Superior temporal gyrus (tissue), 1 donor: ENCODE measurements at regions not wholly inside any gene's neighbourhood (a gene's known extent, or its start where the extent isn't known, plus 50 kb on each side); places are given as distances from the start of the nearest gene placed in this dataset.
"Not testable (repeated sequence)": the region's sequence is repeated elsewhere in the genome, so short reads cannot be mapped to it uniquely, and the experiment has no call there.

Experiments used
- DNase-seq: peaks from one replicate; pipeline ENCODE4 v3.0.0-alpha.2; 2016; ENCODE audit errors: extremely low spot score

DNA sequence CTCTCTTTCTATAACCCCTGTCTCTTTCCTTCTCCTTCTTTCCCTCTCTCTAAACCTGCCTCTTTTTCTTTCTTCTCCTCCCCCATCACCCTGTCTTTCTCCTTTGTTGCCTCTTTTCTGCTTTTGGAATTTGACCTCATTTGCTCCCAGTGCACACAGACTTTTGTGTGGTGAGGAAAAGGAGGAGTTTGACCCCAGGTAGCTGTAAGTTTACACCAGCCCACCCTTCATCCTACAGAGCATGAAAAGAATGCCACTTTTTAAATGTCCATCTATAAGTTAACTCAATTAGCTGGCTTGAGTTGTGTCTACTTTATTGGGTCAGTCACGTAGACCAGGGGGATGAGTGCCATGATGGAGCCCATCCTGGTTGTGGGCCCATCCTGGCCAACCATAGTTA is 146.8 kb upstream of the SLC38A2 start:
- DNase-seq: no peak

DNA sequence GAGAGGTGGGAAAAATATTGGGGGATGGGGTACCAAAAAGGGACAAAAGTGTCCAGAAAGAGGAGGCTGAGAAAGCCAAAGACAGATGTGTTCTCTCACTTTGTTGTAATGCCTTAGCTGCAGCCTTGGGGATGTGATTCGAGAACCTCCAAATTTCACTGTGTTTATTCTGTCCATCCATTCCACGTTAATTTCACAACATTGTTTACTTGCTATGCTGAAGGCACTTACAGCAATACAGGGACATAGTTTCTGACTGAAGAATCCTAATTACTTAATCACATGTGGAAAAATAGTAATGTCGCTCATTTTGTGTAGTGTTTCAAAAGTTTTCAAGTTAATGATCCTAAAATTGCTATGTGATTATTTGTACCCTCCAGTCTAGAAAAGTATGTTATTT is 146.2 kb upstream of the SLC38A2 start:
- DNase-seq: no peak

DNA sequence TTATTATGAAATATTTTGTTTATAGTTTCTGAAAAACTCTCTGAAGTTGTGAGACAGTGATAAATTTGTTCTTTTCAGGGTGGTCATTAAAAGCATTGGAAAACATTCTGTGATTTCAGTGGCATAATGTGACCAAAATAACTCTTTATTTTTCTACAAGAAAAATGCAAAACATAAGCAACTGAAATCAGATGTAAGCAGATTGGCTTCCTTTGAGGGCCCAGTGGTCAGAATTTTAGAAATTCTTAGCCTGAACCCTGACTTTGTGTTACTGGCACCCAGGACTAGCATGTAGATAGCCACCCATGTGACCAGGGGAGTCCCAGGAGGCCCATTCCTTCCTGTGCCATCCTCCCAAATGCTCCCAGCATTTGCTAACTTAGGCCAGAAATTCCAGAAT is 145.6 kb upstream of the SLC38A2 start:
- no peak for DNase-seq

DNA sequence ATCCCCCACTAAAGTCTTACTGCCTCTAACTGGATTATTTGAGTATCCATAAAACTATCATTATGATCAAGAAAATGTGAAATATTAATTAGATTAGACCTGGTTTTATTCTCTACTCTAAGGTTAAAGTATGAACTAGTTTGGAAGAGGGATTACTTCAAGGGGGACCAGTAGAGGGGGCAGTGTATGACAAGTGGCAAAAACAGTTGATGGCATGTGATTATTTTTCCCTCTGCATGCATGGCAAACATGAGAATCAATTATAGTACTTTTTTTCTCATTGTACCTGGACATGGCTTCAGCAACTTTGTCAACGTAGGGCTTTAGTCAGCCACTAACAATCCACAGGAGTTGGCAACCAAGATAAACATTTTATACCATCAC is 145.0 kb upstream of the SLC38A2 start:
- DNase-seq: no peak

DNA sequence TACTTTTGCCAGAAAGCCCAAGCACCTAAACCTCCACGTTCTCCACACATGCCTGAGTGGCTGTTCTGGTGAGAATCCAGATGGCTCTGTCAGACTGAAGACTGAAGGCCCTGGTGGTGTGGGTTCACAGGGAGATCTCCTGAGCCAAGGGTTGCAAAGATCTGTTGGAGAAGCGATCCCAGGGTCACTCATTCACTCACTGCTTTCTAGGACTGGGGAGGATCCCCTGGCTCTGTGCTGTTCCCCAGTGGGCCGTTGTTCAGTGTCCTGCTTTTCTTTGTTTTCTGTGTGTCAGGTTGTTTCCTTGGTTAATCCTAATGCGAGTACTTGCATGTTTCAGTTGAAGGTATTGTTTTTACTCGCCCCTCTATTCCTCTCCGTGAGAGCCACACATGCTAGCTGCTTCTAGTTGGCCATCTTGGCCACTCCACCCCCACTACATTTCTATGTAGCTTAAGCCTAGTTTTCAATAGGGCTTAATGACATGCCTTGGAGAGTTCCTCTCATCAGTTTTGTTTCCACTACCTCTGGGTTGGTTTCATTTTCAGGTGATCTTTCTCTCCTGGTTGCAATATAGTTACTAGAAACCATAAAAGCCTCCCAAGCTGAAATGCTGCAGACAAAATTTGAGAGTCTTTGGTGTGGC is 144.5 kb upstream of the SLC38A2 start:
- DNase-seq: no peak

DNA sequence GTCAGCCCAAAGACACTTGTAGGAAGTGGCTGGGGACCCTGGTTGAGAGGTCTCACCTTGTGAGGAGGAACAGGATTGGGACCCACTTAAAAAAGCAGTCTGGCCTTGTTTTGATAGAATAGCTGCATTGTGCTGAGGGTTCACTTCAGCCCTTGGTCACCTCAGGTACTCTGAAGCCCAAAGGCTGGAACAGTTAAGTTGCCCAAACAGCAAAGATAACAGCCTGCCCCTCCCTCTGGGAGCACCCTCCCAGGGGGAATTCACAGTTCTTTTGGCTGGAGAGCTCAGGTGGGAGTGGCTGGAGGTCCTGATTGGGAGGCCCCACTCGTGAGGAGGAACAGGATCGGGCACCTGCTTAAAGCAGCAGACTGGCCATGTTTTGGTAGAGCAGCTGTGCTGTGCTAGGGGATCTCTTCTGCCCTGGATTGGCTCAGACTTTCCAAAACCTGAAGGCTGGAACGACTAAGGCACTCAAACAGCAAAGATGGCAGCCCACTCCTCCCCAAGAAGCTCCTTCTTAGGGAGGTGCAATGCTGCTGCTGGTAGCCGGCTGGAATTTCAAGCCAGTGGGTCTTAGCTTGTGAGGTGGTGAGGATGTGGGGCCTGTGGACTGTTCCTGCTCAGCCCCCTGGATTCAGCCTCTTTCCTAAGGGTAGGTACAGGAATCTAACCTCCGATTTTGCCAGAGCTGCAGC is 143.8 kb upstream of the SLC38A2 start:
- DNase-seq: no peak

DNA sequence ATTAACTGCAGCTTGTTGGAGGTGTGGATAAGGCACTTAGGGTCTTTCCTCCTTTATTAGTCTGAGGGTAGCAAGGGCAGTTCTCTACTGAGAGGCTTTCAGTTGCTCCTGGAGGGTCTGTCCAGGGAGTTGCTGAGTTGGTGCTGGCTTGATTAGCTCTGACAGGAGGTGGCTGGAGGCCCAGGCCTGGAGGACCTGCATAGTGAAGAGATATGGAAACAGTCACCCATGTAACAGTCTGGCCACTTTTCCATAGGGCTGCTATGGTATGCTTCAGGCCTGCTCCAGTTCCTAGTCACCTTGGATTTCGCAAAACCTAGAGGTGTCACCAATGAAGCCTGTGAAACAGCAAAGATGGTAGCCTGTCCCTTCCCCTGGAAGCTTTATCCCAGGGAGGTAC is 143.3 kb upstream of the SLC38A2 start:
- no peak for DNase-seq

DNA sequence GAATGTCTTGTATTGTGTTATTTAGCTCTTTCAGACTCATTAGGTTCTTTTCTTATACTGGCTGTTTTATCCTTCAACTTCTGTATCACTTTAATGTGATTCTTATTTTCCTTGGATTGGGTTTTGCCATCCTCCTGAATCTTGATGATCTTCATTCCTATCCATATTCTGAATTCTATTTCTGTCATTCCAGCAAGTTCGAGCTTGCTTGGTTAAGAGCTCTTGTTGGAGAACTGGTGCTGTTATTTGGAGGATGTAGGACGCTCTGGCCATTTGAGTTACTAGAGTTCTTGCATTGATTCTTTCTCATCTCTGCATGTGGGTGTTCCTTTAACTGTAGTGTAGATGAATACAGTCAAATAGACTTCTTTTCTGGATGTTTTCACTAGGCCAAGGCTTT is 142.3 kb upstream of the SLC38A2 start:
- DNase-seq: no peak

DNA sequence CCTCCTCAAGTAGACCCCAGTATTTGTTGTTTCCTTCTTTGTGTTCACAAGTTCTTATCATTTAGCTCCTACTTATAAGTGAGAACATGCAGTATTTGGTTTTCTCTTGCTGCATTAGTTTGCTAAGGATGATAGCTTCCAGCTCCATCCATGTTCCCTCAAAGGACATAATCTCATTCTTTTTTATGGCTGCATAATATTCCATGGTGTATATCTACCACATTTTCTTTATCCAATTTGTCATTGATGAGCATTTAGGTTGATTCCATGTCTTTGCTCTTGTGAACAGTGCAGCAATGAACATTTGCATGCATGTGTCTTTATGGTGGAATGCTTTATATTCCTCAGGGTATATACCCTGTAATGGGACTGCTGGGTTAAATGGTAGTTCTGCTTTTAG is 137.7 kb upstream of the SLC38A2 start:
- not testable (repeated sequence) for DNase-seq

DNA sequence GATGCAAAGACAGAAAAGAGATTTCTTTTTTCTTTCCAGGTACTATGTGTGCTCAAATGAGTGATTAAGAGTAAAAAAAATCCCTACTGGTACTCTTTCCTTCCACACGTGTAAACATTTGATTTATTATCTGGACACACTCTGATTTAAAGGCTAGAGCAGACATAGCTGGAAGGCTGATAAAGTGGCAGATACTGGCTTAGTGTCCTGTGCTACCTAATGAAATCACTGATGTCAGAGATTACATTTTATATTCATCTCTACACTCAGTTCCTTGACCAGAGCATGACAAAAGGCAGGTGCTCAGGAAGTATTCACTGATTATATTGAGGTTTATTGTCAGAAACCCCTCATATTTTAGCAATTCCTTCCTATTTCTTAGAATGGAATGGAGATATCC is 136.6 kb upstream of the SLC38A2 start:
- no peak for DNase-seq

DNA sequence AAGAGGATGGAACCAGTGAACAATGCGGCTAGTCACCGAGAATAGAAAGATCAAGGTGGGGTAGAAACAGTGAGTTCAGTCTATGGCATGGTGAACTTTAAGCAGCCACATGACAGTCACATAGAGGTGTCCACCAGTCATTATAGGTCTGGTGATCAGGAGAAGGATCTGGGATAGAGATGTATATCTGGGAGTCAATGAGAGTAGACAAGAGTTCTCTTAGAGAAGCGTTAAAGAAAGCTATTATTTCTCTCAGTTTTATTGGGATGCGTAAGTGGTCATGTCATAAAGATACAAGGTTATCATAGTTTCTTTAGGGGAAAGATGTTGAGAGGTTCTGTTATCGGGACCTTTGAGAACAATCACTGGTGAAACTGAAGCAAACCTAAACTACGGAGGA is 136.1 kb upstream of the SLC38A2 start:
- no peak for DNase-seq

DNA sequence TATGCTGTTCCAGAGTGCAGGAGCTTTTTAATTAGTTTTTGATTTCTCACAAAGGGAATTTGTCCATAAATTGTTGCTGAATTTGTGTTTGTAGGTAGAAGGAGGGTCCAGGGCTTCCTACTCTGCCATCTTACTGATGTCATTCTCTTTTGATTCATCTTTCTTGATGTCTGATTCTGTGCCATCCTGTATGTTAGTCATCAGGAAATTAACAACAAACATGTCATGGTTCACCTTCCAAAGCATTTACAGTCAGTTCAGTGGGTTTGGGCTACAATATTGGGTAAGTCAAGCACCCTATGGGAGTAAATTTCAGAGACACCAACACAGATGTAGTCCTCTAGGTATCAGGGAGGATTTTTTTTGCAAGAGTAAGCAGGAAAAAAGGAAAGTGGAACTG is 135.2 kb upstream of the SLC38A2 start:
- DNase-seq: no peak

DNA sequence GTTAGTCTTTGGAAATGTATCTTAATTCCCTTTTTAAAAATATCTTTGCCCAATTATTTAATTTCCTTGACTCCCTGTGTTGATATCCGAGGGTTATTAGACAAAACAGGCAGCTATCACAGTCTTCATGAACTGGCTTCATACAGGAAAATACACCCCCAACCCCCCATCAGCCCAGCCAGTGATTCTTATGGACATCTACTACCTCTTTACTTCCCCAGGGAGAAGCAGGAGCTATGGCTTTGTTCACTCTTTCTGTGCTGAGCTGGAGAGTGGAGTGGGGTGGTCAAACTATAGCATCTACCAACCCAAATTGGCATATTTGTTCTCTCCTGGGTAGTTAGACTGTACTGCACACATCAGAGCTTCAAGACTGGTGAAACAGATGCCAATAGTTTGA is 134.4 kb upstream of the SLC38A2 start:
- no peak for DNase-seq

DNA sequence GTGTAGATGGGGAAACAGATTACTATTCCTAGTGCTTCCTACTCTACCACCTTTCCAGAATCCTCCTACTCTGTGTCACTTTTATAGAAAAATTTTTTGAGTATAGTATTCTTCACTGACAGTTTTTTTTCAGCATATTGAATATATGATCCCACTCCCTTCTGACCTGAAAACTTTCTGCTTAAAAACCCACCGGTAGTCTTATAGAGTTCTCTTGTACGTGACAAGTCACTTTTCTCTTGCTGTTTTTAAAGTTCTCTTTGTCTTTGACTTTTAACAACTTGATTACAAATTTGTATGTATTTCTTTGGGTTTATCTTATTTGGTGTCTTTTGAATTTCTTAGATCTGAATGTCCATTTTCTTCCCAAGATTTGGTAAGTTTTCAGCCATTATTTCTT is 133.6 kb upstream of the SLC38A2 start:
- no peak for DNase-seq

DNA sequence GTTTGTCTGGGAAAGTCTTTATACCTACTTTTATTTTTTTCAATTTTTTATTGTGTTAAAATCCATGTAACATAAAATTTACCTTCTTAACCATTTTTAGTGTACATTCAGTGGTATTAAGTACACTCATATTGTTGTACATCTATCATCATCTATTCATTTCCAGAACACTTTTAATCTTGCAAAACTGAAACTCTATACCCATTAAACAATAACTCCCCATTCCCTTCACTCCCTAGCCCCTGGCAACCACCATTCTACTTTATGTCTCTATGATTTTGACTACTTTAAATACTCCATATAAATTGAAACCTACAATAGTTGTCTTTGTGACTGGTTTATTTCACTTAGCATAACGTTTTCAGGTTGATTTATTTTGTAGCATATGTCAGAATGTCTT is 131.9 kb upstream of the SLC38A2 start:
- DNase-seq: no peak

DNA sequence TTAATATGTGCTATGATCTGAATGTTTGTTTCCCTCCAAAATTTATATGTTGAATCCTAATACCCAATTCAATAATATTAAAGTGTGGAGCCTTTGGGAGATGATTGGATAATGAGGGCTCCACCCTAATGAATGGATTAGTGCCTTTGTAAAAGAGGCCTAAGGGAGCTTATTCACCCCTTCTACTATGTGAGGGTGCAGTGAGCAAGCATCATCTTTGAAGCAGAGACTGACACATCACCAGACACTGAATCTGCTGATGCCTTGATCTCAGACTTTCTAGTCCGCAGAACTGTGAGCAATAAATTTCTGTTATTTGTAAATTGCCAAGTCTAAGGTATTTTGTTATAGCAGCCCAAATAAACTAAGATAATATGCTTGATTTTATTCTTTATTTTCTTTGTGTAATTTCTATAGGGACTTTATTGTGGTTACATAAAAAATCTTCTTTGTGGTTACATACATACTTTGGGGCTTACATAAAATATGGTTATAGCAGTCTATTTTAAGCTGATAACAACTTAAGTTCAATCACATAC is 131.1 kb upstream of the SLC38A2 start:
- no peak for DNase-seq

DNA sequence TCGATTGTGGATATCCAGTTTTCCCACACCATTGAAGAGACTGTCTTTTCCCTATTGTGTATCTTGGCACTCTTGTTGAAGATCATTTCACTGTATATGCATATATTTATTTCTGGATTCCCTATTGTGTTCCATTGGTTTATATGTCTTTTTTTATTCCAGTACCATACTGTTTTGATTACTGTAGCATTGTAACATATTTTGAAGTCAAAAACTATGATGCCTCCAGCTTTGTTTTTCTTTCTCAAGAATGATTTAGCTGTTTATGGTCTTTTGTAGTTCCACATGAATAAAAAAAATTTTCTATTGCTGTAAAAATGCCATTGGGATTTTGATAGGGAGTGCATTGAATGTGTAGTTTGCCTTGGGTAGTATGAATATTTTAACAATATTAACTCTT is 128.1 kb upstream of the SLC38A2 start:
- no peak for DNase-seq

DNA sequence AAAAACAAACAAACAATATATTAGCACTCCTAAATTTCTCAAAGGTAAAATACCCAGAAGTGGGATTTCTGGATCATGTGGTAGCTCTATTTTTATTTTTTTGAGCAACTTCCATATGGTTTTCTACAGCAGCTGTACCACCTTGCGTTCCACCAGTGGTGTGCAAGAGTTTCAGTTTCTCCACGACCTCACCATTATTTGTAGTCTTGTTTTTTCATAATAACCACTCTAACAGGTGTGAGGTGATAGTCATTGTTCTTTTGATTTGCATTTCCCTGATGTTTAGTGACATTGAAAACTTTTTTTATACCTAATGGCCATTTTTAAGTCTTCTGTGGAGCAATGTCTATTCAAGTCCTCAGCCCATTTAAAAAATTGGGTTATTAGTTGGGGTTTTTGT is 127.3 kb upstream of the SLC38A2 start:
- no peak for DNase-seq

DNA sequence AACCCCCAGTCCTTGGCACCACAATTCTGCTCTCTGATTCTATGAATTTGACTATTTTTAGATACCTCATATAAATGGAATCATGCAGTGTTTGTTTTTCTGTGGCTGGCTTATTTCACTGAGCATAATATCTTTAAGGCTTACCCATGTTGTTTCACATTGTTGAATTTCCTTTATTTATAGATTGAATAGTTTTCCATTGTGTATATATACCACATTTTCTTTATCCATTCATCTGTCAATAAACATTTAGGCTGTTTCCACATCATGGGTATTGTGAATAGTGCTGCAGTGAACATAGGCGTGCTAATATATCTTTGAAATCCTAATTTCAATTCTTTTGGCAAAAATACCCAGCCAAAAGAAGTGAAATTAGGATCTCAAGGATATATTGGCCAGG is 126.7 kb upstream of the SLC38A2 start:
- DNase-seq: no peak

DNA sequence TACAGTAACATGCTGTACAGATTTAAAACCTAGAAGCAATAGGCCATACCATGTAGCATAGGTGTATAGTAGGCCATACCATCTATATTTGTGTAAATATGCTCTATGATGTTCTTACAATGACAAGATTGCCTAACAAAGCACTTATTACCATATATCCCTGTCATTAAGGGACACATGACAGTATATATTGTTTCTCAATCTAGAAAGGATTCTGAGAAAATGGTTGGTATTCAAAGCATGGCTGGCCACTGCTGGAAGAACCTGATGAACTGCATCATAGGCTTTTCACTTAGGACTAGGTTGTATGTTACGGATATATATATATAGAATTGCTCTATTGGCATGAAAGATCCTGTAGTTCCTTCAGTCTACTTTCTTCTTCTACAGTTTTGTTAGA is 125.2 kb upstream of the SLC38A2 start:
- no peak for DNase-seq

DNA sequence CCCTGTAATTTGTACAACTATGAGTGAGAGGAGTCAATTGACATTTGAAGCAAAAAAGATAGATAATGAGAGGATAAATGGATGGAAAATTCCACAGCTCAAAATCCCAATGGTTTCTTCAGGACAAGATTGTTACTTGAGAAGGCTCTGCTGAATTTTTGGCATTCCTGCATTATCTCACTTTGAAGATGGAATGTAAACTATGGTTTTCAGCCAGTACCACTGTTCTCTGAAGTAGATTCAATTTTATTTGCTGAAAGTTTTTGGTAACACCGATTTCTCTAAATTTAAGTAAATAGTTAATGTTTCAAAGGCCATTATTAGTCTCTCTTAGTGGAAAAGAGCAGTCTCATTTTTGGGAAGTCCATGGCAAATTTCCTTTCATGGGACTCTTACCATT is 121.9 kb upstream of the SLC38A2 start:
- no peak for DNase-seq

DNA sequence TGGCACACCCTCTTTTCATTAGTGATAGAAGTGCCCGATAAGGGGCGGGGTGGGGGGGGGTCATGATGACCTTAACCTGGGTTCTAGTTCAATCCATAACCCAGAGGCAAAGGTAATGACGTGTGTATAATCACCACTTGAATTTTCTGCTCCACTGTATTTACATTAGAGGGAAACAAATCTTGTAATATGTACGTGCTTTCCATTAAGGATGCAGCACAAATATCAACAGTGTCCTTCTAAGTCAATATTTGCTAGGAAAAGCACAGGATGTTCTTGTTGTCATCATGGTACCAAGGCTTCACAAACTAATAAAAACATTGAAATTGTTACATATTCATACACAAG is 121.2 kb upstream of the SLC38A2 start:
- DNase-seq: no peak

DNA sequence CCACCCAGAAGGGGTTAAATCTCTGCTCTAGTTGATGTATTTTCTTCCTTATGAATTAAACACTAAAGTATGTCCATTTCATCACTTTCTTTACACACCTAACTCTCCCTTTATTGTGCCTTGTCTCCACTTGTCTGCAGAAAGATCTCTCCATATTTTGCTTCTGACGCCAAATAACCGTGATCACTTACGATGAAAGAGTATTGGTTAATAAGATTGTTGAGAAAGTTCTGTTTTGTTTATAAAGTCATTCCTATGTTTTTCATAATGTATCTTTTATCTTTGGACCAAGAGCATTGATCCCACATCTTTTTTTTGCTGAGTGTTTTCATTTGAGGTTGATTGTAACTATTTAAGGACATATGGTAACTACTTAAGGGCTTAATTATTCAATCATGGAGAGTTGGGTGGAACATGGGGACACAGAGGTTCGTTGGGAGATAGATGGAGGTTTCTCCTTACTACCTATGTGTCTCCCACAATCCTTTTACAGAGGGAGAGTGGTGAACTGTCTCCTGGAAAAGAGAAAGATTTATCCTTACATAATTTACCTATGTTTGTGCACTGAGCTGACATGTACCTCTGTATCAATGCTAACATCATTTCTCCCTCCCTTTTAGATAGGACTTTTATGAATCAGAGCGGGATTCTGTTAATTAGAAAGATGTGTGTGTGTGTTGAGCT is 120.7 kb upstream of the SLC38A2 start:
- no peak for DNase-seq
